Smooth muscle cell (in vitro differentiated cells): ENCODE measurements at regions not wholly inside any gene's neighbourhood (a gene's known extent, or its start where the extent isn't known, plus 50 kb on each side); places are given as distances from the start of the nearest gene placed in this dataset.

Source experiments
- DNase-seq: peaks from one replicate; lab custom pipeline; 2025; ENCODE audit not compliant: unreplicated experiment; lab: John Stamatoyannopoulos, UW
- H2AFZ ChIP-seq: fragments of 200-600 bp; sonication (generic); 2 replicates; pipeline ENCODE4 v1.6.0; 2016; ENCODE audit warnings: antibody characterized with exemption, low read depth, mild to moderate bottlenecking
- H3F3A ChIP-seq: fragments of 200-600 bp; sonication (generic); 2 replicates; pipeline ENCODE4 v1.6.0; 2017; ENCODE audit warnings: antibody characterized with exemption, low read depth
- H3K27ac ChIP-seq: fragments of 200-600 bp; sonication (generic); 2 replicates; pipeline ENCODE4 v1.5.1; 2016; ENCODE audit warnings: low read depth, mild to moderate bottlenecking
- H3K27me3 ChIP-seq: fragments of 200-600 bp; sonication (generic); 2 replicates; pipeline ENCODE4 v1.6.1; 2016; ENCODE audit warnings: low read depth, mild to moderate bottlenecking
- H3K36me3 ChIP-seq: fragments of 200-600 bp; sonication (generic); 2 replicates; pipeline ENCODE4 v1.5.1; 2016; ENCODE audit warnings: low read depth
- H3K4me1 ChIP-seq: fragments of 200-600 bp; sonication (generic); 2 replicates; pipeline ENCODE4 v1.5.1; 2016; ENCODE audit warnings: low read depth
- H3K4me2 ChIP-seq: fragments of 200-600 bp; sonication (generic); 2 replicates; pipeline ENCODE4 v1.6.0; 2016; ENCODE audit warnings: mild to moderate bottlenecking
- H3K4me3 ChIP-seq: fragments of 200-600 bp; sonication (generic); 2 replicates; pipeline ENCODE4 v1.5.1; 2016; ENCODE audit warnings: mild to moderate bottlenecking
- H3K79me2 ChIP-seq: fragments of 200-600 bp; sonication (generic); 2 replicates; pipeline ENCODE4 v1.6.0; 2016; ENCODE audit warnings: low read depth, mild to moderate bottlenecking
- H3K9ac ChIP-seq: fragments of 200-600 bp; sonication (generic); 2 replicates; pipeline ENCODE4 v1.6.0; 2016; ENCODE audit warnings: low read depth
- H3K9me3 ChIP-seq: fragments of 200-600 bp; sonication (generic); replicated peaks from 2 replicates; pipeline ENCODE4 v1.5.1; 2016; ENCODE audit warnings: low read depth
- H4K20me1 ChIP-seq: fragments of 200-600 bp; sonication (generic); 2 replicates; pipeline ENCODE4 v1.6.0; 2016; ENCODE audit warnings: low read depth
- WGBS: methylation state at CpG from one replicate; pipeline ENCODE4 v1.1.7; 2016; ENCODE audit warnings: low lambda C conversion rate; 5-methylcytosine and 5-hydroxymethylcytosine counted together
- TF ChIP-seq, protein P1 (sequence below): fragments of 200-600 bp; sonication (generic); IDR thresholded peaks from 2 replicates; pipeline ENCODE4 v1.5.1; 2017; ENCODE audit warnings: borderline replicate concordance, mild to moderate bottlenecking, antibody characterized with exemption; ENCODE audit not compliant: insufficient read depth, poor library complexity, severe bottlenecking

DNA sequence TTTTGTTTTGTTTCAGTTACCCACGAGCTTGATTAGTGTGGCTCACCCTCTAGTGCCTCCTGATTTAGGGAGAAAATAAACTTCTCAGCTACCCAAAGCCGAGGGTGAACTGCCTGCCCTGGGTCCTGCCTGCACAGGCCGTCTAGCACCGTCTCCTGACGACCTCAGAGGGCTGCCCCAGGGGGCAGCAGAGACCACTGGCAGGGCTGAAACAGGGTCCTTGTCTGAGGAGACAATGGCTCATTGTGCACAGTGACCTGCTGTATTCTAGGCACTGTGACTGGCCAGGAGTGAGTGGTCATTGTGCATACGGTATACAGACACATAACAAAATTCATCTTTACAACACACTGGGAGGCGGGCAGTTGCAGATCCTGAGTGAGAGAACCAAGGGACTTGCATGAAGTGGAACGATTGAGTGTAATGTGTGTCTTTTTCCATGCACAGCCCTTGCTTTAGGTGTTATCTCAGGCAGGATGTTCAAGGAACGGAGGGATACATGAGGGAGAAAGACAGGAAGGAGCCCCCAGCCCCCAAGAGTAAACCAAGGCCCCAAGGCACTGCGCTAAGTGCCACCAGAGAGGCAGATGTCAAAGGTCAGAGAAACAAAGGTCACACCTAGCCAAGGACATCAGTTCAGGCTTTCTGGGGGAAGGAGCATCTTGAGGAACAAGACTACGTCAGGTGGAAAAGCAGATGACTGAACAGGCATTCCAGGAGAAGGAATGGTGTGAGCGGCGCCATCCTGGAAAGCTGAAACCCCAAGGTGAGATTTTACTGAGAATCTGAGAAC lies 421.3 kb downstream of the LPIN1 start:
- H3K27ac ChIP-seq = no peak overlapping the region

DNA sequence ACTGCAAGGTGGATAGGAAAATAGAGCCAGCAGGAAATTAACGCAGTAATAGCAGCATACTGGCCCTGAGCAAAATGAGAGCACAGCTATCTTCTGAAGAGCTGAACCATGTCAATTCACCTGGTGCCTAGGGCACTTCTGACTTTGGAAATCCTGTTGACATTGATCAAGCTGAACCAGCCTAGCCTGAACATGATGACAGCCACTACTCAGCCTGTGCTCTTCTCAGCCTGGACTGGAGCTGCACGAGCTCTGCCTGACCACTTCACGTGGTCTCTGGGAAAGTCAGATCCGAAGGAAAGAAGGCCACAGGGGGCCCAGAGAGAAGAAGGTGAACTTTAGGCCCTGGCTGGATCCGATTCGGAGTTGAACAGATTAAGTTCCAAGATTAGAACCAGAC lies 421.9 kb downstream of the LPIN1 start:
- Histone ChIP-seq H4K20me1 (no peaks in the 10 kb centered on the region), H3K9ac (no peak overlapping the region), H3K36me3 (no peaks in the 10 kb centered on the region), H3K27me3 (no peaks in the 10 kb centered on the region), H3K9me3 (no peaks in the 10 kb centered on the region), H3K4me1 (no peaks in the 10 kb centered on the region), H2AFZ (no peak overlapping the region), H3K4me2 (no peak overlapping the region), H3F3A (peaks cover 6% of the 10 kb centered on the region), H3K79me2 (no peaks in the 10 kb centered on the region), H3K4me3 (no peak overlapping the region), H3K27ac (peak overlapping the region; percentile 92)
- no peak for DNase-seq
- WGBS = 79% methylated on average over 6 of the region's 6 CpGs
- TF ChIP-seq, protein P1, sequence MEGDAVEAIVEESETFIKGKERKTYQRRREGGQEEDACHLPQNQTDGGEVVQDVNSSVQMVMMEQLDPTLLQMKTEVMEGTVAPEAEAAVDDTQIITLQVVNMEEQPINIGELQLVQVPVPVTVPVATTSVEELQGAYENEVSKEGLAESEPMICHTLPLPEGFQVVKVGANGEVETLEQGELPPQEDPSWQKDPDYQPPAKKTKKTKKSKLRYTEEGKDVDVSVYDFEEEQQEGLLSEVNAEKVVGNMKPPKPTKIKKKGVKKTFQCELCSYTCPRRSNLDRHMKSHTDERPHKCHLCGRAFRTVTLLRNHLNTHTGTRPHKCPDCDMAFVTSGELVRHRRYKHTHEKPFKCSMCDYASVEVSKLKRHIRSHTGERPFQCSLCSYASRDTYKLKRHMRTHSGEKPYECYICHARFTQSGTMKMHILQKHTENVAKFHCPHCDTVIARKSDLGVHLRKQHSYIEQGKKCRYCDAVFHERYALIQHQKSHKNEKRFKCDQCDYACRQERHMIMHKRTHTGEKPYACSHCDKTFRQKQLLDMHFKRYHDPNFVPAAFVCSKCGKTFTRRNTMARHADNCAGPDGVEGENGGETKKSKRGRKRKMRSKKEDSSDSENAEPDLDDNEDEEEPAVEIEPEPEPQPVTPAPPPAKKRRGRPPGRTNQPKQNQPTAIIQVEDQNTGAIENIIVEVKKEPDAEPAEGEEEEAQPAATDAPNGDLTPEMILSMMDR = no peak

More for the DNA sequence above, 421.3 kb downstream of the LPIN1 start:
- TF ChIP-seq, protein P1 = peak; percentile 25
- no peak overlapping the region for H3K4me3 ChIP-seq
- H3K4me2 ChIP-seq = no peak overlapping the region
- H3K79me2 ChIP-seq = no peaks in the 10 kb centered on the region
- H4K20me1 ChIP-seq = no peaks in the 10 kb centered on the region
- no peaks in the 10 kb centered on the region for H3K9me3 ChIP-seq
- no peaks in the 10 kb centered on the region for H3K36me3 ChIP-seq
- WGBS = 77% methylated on average over 13 of the region's 13 CpGs
- no peak overlapping the region for H2AFZ ChIP-seq
- H3F3A ChIP-seq = peaks cover 6% of the 10 kb centered on the region
- no peak for DNase-seq
- H3K4me1 ChIP-seq = no peaks in the 10 kb centered on the region
- no peak overlapping the region for H3K9ac ChIP-seq
- H3K27me3 ChIP-seq = no peaks in the 10 kb centered on the region

DNA sequence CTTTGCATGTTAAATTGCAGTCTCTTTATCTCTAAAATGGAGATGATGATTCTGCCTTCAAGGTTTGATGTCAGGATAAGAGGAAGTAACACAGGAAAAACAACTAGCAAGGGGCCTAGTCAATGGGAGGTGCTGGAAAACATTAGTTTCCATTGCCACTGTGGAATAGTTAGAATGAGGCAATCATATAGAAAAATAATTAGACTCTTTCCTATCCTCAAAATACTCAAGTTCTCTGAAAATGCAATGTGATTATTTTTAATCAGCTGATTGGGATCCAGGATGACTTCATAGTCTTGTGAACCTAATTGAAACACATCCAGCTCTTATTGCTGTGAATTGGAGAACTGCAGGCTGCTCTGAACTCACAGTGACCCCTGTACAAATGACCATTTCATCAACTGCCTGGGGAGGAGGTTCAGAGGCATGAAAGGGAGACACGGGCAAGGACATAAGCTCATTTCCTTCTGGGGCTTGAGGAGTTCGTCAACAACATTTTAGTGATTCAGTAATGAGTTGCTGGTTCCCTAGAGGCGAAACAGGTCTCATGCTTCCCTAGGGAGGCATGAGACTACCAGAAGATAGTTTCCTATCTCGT lies 422.5 kb downstream of the LPIN1 start:
- H3K4me3 ChIP-seq = no peak overlapping the region
- peaks cover 6% of the 10 kb centered on the region for H3F3A ChIP-seq
- H3K36me3 ChIP-seq = no peaks in the 10 kb centered on the region
- no peak overlapping the region for H3K9ac ChIP-seq
- no peaks in the 10 kb centered on the region for H3K4me1 ChIP-seq
- H3K27me3 ChIP-seq = no peaks in the 10 kb centered on the region
- DNase-seq = no peak
- H4K20me1 ChIP-seq = no peaks in the 10 kb centered on the region
- no peaks in the 10 kb centered on the region for H3K9me3 ChIP-seq
- TF ChIP-seq, protein P1 = no peak
- 51% methylated on average over 4 of the region's 4 CpGs for whole genome bisulfite sequencing
- H3K27ac ChIP-seq = peak overlapping the region; percentile 92
- peak overlapping the region; percentile 1 for H3K4me2 ChIP-seq
- no peak overlapping the region for H2AFZ ChIP-seq
- H3K79me2 ChIP-seq = no peaks in the 10 kb centered on the region
